Neural progenitor cell (in vitro differentiated cells): ENCODE measurements at regions not wholly inside any gene's neighbourhood (a gene's known extent, or its start where the extent isn't known, plus 50 kb on each side); places are given as distances from the start of the nearest gene placed in this dataset.

Experiments used
- DNase-seq: peaks from one replicate; pipeline ENCODE4 v3.0.0-alpha.2; 2016; ENCODE audit warnings: low spot score
- H2AFZ ChIP-seq: fragments of 200-600 bp; sonication (generic); replicated peaks from 2 replicates; pipeline ENCODE4 v1.6.1; 2016; ENCODE audit warnings: antibody characterized with exemption
- H3F3A ChIP-seq: fragments of 200-600 bp; sonication (generic); 2 replicates; pipeline ENCODE4 v1.6.1; 2016; ENCODE audit warnings: antibody characterized with exemption, low read depth
- H3K27ac ChIP-seq: fragments of 200-600 bp; sonication (generic); 2 replicates; pipeline ENCODE4 v1.5.1; 2016; ENCODE audit warnings: mild to moderate bottlenecking
- H3K27me3 ChIP-seq: fragments of 200-600 bp; sonication (generic); 2 replicates; pipeline ENCODE4 v1.6.1; 2016; ENCODE audit warnings: mild to moderate bottlenecking, moderate library complexity
- H3K36me3 ChIP-seq: fragments of 200-600 bp; sonication (generic); 2 replicates; pipeline ENCODE4 v1.5.1; 2016
- H3K4me1 ChIP-seq: fragments of 200-600 bp; sonication (generic); 2 replicates; pipeline ENCODE4 v1.6.1; 2016; ENCODE audit warnings: mixed run types
- H3K4me2 ChIP-seq: fragments of 200-600 bp; sonication (generic); 2 replicates; pipeline ENCODE4 v1.6.1; 2016
- H3K4me3 ChIP-seq: fragments of 200-600 bp; sonication (generic); 2 replicates; pipeline ENCODE4 v1.5.1; 2016
- H3K79me2 ChIP-seq: fragments of 200-600 bp; sonication (generic); 2 replicates; pipeline ENCODE4 v1.6.1; 2016; ENCODE audit warnings: low read depth
- H3K9ac ChIP-seq: fragments of 200-600 bp; sonication (generic); 2 replicates; pipeline ENCODE4 v1.6.1; 2016
- H3K9me3 ChIP-seq: fragments of 200-600 bp; sonication (generic); 2 replicates; pipeline ENCODE4 v1.5.1; 2016; ENCODE audit warnings: low read depth
- H4K20me1 ChIP-seq: fragments of 200-600 bp; sonication (generic); 2 replicates; pipeline ENCODE4 v1.6.1; 2016; ENCODE audit warnings: low read depth
- H3K27ac Mint-ChIP-seq: 3 replicates; pipeline ENCODE4 v1.8.0; 2021; ENCODE audit warnings: mixed read lengths
- H3K27me3 Mint-ChIP-seq: 2 replicates; pipeline ENCODE4 v1.8.0; 2022; ENCODE audit warnings: low read depth, mild to moderate bottlenecking, inconsistent platforms, moderate library complexity, mixed read lengths; ENCODE audit not compliant: insufficient read depth
- H3K36me3 Mint-ChIP-seq: 3 replicates; pipeline ENCODE4 v1.8.0; 2021; ENCODE audit warnings: mixed read lengths
- H3K4me1 Mint-ChIP-seq: 3 replicates; pipeline ENCODE4 v1.8.0; 2021; ENCODE audit warnings: mixed read lengths
- H3K4me3 Mint-ChIP-seq: 3 replicates; pipeline ENCODE4 v1.8.0; 2021; ENCODE audit warnings: mild to moderate bottlenecking, moderate library complexity, mixed read lengths
- H3K9me3 Mint-ChIP-seq: 3 replicates; pipeline ENCODE4 v1.8.0; 2020; ENCODE audit warnings: mixed read lengths
- EZH2 ChIP-seq: fragments of 200-600 bp; sonication (generic); IDR thresholded peaks from 2 replicates; pipeline ENCODE4 v1.6.1; 2017; ENCODE audit warnings: antibody characterized with exemption, mild to moderate bottlenecking, moderate library complexity
- EZH2phosphoT487 ChIP-seq: fragments of 200-600 bp; sonication (generic); IDR thresholded peaks from 2 replicates; pipeline ENCODE4 v1.6.1; 2017; ENCODE audit warnings: antibody characterized with exemption
- TF ChIP-seq, protein P1 (sequence below): fragments of 200-600 bp; sonication (generic); IDR thresholded peaks from 2 replicates; pipeline ENCODE4 v1.5.1; 2017; ENCODE audit warnings: antibody characterized with exemption, mild to moderate bottlenecking

DNA sequence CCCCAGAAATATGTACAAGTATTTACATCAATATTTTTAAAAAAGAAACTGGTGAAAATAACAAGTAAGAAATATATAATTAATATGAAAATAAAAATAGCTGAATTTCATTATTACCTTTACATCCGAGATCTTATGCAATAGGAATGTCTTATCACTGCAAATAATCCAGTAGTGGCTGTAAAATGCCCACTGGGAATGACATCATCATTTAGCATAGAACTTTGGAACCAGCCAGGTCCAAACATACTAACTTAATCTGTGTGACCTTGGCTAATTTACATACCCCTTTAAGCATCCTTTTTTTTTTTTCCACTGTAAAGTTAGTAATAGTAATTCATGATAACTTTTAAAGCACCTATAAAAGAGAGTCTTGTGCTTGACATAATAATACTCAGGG, 611.7 kb downstream of the ZIC1 start:
- H3K27me3 ChIP-seq: no peaks in the 10 kb centered on the region
- peaks cover 5% of the 10 kb centered on the region for H3K9me3 ChIP-seq
- no peaks in the 10 kb centered on the region for H3F3A ChIP-seq
- no peak overlapping the region for H3K4me3 Mint-ChIP-seq
- H3K36me3 ChIP-seq: no peaks in the 10 kb centered on the region
- no peak overlapping the region for H3K4me3 ChIP-seq
- no peak for TF ChIP-seq EZH2phosphoT487
- no peak overlapping the region for H3K4me2 ChIP-seq
- H3K9ac ChIP-seq: no peak overlapping the region
- no peak overlapping the region for H3K27ac ChIP-seq
- H3K79me2 ChIP-seq: no peaks in the 10 kb centered on the region
- no peaks in the 10 kb centered on the region for H3K4me1 Mint-ChIP-seq
- peaks cover 2% of the 10 kb centered on the region for H3K27me3 Mint-ChIP-seq
- no peaks in the 10 kb centered on the region for H4K20me1 ChIP-seq
- H3K9me3 Mint-ChIP-seq: peaks cover 30% of the 10 kb centered on the region
- no peak overlapping the region for H2AFZ ChIP-seq
- no peak for DNase-seq
- peaks cover 16% of the 10 kb centered on the region for H3K36me3 Mint-ChIP-seq
- H3K4me1 ChIP-seq: no peaks in the 10 kb centered on the region
- no peak overlapping the region for H3K27ac Mint-ChIP-seq

DNA sequence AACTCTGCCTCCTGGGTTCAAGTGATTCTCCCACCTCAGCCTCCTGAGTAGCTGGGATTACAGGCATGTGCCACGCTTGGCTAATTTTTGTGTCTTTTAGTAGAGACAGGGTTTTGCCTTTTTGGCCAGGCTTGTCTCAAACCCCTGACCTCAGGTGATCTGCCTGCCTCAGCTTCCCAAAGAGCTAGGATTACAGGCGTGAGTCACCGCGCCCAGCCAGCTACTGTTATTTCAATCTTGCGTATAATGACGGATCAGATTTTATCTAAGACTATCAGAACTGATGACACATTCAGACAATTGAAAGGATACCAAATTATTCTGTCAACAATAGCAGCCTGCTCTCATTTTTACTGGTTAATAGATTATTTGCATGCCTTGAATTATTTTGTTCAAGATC, 612.2 kb downstream of the ZIC1 start:
- H3K4me3 ChIP-seq: no peak overlapping the region
- H3K79me2 ChIP-seq: no peaks in the 10 kb centered on the region
- no peaks in the 10 kb centered on the region for H3K36me3 ChIP-seq
- no peak overlapping the region for H3K9ac ChIP-seq
- Mint-ChIP-seq H3K27ac (no peak overlapping the region), H3K27me3 (peaks cover 2% of the 10 kb centered on the region), H3K9me3 (peaks cover 32% of the 10 kb centered on the region), H3K4me3 (no peak overlapping the region), H3K36me3 (peaks cover 16% of the 10 kb centered on the region), H3K4me1 (peaks cover 5% of the 10 kb centered on the region)
- TF ChIP-seq, protein P1, sequence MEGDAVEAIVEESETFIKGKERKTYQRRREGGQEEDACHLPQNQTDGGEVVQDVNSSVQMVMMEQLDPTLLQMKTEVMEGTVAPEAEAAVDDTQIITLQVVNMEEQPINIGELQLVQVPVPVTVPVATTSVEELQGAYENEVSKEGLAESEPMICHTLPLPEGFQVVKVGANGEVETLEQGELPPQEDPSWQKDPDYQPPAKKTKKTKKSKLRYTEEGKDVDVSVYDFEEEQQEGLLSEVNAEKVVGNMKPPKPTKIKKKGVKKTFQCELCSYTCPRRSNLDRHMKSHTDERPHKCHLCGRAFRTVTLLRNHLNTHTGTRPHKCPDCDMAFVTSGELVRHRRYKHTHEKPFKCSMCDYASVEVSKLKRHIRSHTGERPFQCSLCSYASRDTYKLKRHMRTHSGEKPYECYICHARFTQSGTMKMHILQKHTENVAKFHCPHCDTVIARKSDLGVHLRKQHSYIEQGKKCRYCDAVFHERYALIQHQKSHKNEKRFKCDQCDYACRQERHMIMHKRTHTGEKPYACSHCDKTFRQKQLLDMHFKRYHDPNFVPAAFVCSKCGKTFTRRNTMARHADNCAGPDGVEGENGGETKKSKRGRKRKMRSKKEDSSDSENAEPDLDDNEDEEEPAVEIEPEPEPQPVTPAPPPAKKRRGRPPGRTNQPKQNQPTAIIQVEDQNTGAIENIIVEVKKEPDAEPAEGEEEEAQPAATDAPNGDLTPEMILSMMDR: no peak
- DNase-seq: no peak
- H3K4me1 ChIP-seq: no peaks in the 10 kb centered on the region
- H2AFZ ChIP-seq: no peak overlapping the region
- H3K27ac ChIP-seq: no peak overlapping the region
- no peak overlapping the region for H3K4me2 ChIP-seq
- no peaks in the 10 kb centered on the region for H3F3A ChIP-seq
- peaks cover 5% of the 10 kb centered on the region for H3K9me3 ChIP-seq
- H3K27me3 ChIP-seq: no peaks in the 10 kb centered on the region
- H4K20me1 ChIP-seq: no peaks in the 10 kb centered on the region

DNA sequence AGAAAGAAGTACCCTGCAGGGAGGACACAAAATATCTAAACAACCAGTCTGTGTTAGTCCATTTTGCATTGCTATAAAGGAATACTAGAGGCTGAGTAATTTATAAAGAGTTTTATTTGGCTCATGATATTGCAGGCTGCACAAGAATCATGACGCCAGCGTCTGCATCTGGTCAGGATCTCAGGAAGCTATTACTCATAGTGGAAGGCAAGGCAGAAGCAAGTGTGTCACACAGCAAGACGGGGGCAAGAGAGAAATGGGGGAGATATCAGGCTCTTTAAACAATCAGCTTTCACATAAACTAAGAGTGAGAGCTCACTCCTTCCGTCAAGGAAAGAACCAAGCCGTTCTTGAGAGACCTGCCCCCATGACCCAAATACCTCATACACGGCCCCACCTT, 614.8 kb downstream of the ZIC1 start:
- peaks cover 16% of the 10 kb centered on the region for H3K9me3 Mint-ChIP-seq
- H3K27ac Mint-ChIP-seq: no peak overlapping the region
- H3K27me3 Mint-ChIP-seq: peaks cover 2% of the 10 kb centered on the region
- Histone ChIP-seq H3K36me3 (no peaks in the 10 kb centered on the region), H3F3A (no peaks in the 10 kb centered on the region), H3K4me1 (no peaks in the 10 kb centered on the region), H3K27me3 (no peaks in the 10 kb centered on the region), H3K9ac (no peak overlapping the region), H3K9me3 (no peaks in the 10 kb centered on the region), H2AFZ (no peak overlapping the region), H3K79me2 (no peaks in the 10 kb centered on the region), H3K4me3 (no peak overlapping the region), H3K4me2 (no peak overlapping the region), H3K27ac (no peak overlapping the region), H4K20me1 (no peaks in the 10 kb centered on the region)
- peaks cover 5% of the 10 kb centered on the region for H3K4me1 Mint-ChIP-seq
- TF ChIP-seq, protein P1: no peak
- no peak for TF ChIP-seq EZH2phosphoT487
- H3K4me3 Mint-ChIP-seq: no peak overlapping the region
- DNase-seq: no peak
- H3K36me3 Mint-ChIP-seq: peaks cover 13% of the 10 kb centered on the region

DNA sequence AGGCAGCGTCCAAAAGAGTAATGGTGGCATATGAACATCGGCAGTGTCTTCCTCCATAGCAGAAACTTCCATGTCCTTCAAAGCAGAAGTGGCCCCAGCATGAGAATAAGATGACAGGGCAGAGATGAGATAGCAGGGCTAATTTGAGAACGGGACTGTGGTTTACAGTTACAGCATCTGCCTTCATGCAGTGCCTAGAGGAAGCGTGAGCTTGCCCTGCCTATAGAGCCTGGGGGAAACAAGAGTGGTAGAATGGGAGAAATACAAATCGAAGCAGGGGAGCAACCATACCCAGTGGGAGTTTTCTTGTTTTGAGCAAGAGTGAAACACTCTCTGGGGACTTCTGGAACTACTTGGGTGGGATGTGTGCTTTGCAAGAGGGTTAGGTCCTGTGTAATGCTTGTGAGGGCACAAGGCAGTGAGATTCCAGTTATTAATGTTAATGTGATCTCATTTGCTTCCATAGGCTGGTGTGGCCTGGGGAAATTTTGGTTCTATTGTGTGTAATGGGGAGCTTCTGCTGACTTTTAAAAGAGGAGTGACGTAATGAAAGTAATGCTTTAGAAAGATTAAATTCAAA, 616.9 kb downstream of the ZIC1 start:
- H3K4me1 Mint-ChIP-seq: peaks cover 5% of the 10 kb centered on the region
- H3K9me3 Mint-ChIP-seq: peaks cover 8% of the 10 kb centered on the region
- TF ChIP-seq EZH2phosphoT487 (no peak), EZH2 (no peak)
- TF ChIP-seq, protein P1: no peak

More for the DNA sequence above, 616.9 kb downstream of the ZIC1 start:
- H3K79me2 ChIP-seq: no peaks in the 10 kb centered on the region
- no peaks in the 10 kb centered on the region for H3K27me3 ChIP-seq
- H3K9ac ChIP-seq: no peak overlapping the region
- no peaks in the 10 kb centered on the region for H3K36me3 ChIP-seq
- no peak overlapping the region for H3K4me2 ChIP-seq
- H3F3A ChIP-seq: no peaks in the 10 kb centered on the region
- no peaks in the 10 kb centered on the region for H3K9me3 ChIP-seq
- Mint-ChIP-seq H3K27me3 (peaks cover 2% of the 10 kb centered on the region), H3K36me3 (peaks cover 13% of the 10 kb centered on the region), H3K27ac (peak overlapping the region; percentile 18), H3K4me3 (no peak overlapping the region)
- no peak overlapping the region for H3K27ac ChIP-seq
- no peak for DNase-seq
- peak overlapping the region; percentile 50 for H2AFZ ChIP-seq
- no peaks in the 10 kb centered on the region for H4K20me1 ChIP-seq
- no peaks in the 10 kb centered on the region for H3K4me1 ChIP-seq
- H3K4me3 ChIP-seq: no peak overlapping the region
